SK-N-MC (cell line): ENCODE measurements at regions not wholly inside any gene's neighbourhood (a gene's known extent, or its start where the extent isn't known, plus 50 kb on each side); places are given as distances from the start of the nearest gene placed in this dataset.

ENCODE experiments used
- DNase-seq: peaks from one replicate; pipeline ENCODE4 v3.0.0-alpha.2; 2011; ENCODE audit warnings: low read depth, low spot score
- H3K27ac ChIP-seq: fragments of 200-600 bp; sonication (generic); 2 replicates; pipeline ENCODE4 v1.5.1; 2016; ENCODE audit warnings: mixed run types
- H3K36me3 ChIP-seq: fragments of 200-600 bp; sonication (generic); 2 replicates; pipeline ENCODE4 v1.6.1; 2017; ENCODE audit warnings: antibody characterized with exemption, low read length, mixed read lengths; ENCODE audit not compliant: insufficient read depth
- H3K4me3 ChIP-seq: fragments of 200-600 bp; sonication (generic); 2 replicates; pipeline ENCODE4 v1.5.1; 2016
- H3K9ac ChIP-seq: fragments of 200-600 bp; sonication (generic); 2 replicates; pipeline ENCODE4 v1.8.0; 2017; ENCODE audit warnings: mixed run types, mixed read lengths; ENCODE audit not compliant: insufficient read length
- H3K9me3 ChIP-seq: fragments of 200-600 bp; sonication (generic); 2 replicates; pipeline ENCODE4 v1.6.1; 2017; ENCODE audit warnings: low read depth, mild to moderate bottlenecking, antibody characterized with exemption, low read length, moderate library complexity, mixed read lengths
- EZH2 ChIP-seq: fragments of 200-600 bp; sonication (generic); IDR thresholded peaks from one replicate; pipeline ENCODE4 v1.6.1; 2017; ENCODE audit warnings: antibody characterized with exemption
- FOXP2 ChIP-seq: optimal IDR thresholded peaks from 2 replicates; pipeline ENCODE3; 2011; ENCODE audit warnings: mild to moderate bottlenecking, moderate library complexity; ENCODE audit not compliant: insufficient read depth; ENCODE audit errors: extremely low read length, control extremely low read depth
- POLR2AphosphoS5 ChIP-seq: IDR thresholded peaks from 2 replicates; pipeline ENCODE4 v1.6.1; 2012; ENCODE audit warnings: mild to moderate bottlenecking, low read depth, low read length, borderline replicate concordance

- no peaks in the 10 kb centered on the region for H3K9me3 ChIP-seq
- TF ChIP-seq POLR2AphosphoS5 (no peak), EZH2 (no peak), FOXP2 (no peak)
- no peak overlapping the region for H3K27ac ChIP-seq
- no peak overlapping the region for H3K4me3 ChIP-seq
- no peaks in the 10 kb centered on the region for H3K36me3 ChIP-seq
- H3K9ac ChIP-seq, result no peak overlapping the region
- no peak for DNase-seq
Measured at GRCh38 chr2:40725950-40726349, 274.1 kb upstream of the SLC8A1 start.

- Histone ChIP-seq H3K9ac (no peak overlapping the region), H3K9me3 (no peaks in the 10 kb centered on the region), H3K36me3 (no peaks in the 10 kb centered on the region), H3K4me3 (no peak overlapping the region), H3K27ac (no peak overlapping the region)
- DNase-seq, result no peak
- no peak for TF ChIP-seq FOXP2
- TF ChIP-seq POLR2AphosphoS5, result no peak
- no peak for TF ChIP-seq EZH2
Measured at GRCh38 chr2:40734797-40735196, 282.9 kb upstream of the SLC8A1 start.

- TF ChIP-seq EZH2 (no peak), POLR2AphosphoS5 (no peak), FOXP2 (no peak)
Measured at GRCh38 chr2:40737180-40737579, 285.3 kb upstream of the SLC8A1 start.

GRCh38 chr2:40740419-40740818 is 288.5 kb upstream of the SLC8A1 start:
- Histone ChIP-seq H3K36me3 (no peaks in the 10 kb centered on the region), H3K9ac (no peak overlapping the region), H3K27ac (no peak overlapping the region), H3K4me3 (no peak overlapping the region), H3K9me3 (no peaks in the 10 kb centered on the region)
- DNase-seq, result no peak
- no peak for TF ChIP-seq FOXP2
- no peak for TF ChIP-seq EZH2
- TF ChIP-seq POLR2AphosphoS5, result no peak

More at GRCh38 chr2:40737180-40737579, 285.3 kb upstream of the SLC8A1 start:
- no peak for DNase-seq
- H3K4me3 ChIP-seq, result no peak overlapping the region
- H3K36me3 ChIP-seq, result no peaks in the 10 kb centered on the region
- H3K9me3 ChIP-seq, result no peaks in the 10 kb centered on the region
- no peak overlapping the region for H3K27ac ChIP-seq
- no peak overlapping the region for H3K9ac ChIP-seq

GRCh38 chr2:40741532-40741931 is 289.6 kb upstream of the SLC8A1 start:
- TF ChIP-seq POLR2AphosphoS5, result no peak
- TF ChIP-seq FOXP2, result no peak
- no peak for TF ChIP-seq EZH2
- H3K27ac ChIP-seq, result no peak overlapping the region
- H3K36me3 ChIP-seq, result no peaks in the 10 kb centered on the region
- no peaks in the 10 kb centered on the region for H3K9me3 ChIP-seq
- no peak overlapping the region for H3K9ac ChIP-seq
- H3K4me3 ChIP-seq, result no peak overlapping the region
- DNase-seq, result no peak

- no peak for DNase-seq
- H3K9ac ChIP-seq, result no peak overlapping the region
- no peak for TF ChIP-seq POLR2AphosphoS5
- TF ChIP-seq FOXP2, result no peak
- no peak for TF ChIP-seq EZH2
- no peak overlapping the region for H3K4me3 ChIP-seq
- H3K27ac ChIP-seq, result no peak overlapping the region
- H3K36me3 ChIP-seq, result no peaks in the 10 kb centered on the region
- no peaks in the 10 kb centered on the region for H3K9me3 ChIP-seq
Measured at GRCh38 chr2:40746191-40746590, 294.3 kb upstream of the SLC8A1 start.

GRCh38 chr2:40751981-40752380 is 300.1 kb upstream of the SLC8A1 start:
- DNase-seq, result no peak
- H3K36me3 ChIP-seq, result no peaks in the 10 kb centered on the region
- H3K9ac ChIP-seq, result no peak overlapping the region
- H3K9me3 ChIP-seq, result no peaks in the 10 kb centered on the region
- H3K27ac ChIP-seq, result no peak overlapping the region
- H3K4me3 ChIP-seq, result no peak overlapping the region
- no peak for TF ChIP-seq EZH2
- no peak for TF ChIP-seq FOXP2
- no peak for TF ChIP-seq POLR2AphosphoS5

- no peaks in the 10 kb centered on the region for H3K9me3 ChIP-seq
- H3K27ac ChIP-seq, result no peak overlapping the region
- TF ChIP-seq EZH2 (no peak), POLR2AphosphoS5 (no peak), FOXP2 (no peak)
- no peak overlapping the region for H3K9ac ChIP-seq
- DNase-seq, result no peak
- no peaks in the 10 kb centered on the region for H3K36me3 ChIP-seq
- no peak overlapping the region for H3K4me3 ChIP-seq
Measured at GRCh38 chr2:40752796-40753195, 300.9 kb upstream of the SLC8A1 start.

- no peak overlapping the region for H3K4me3 ChIP-seq
- TF ChIP-seq POLR2AphosphoS5 (no peak), EZH2 (no peak), FOXP2 (no peak)
Measured at GRCh38 chr2:40754912-40755311, 303.0 kb upstream of the SLC8A1 start.

More at GRCh38 chr2:40754912-40755311, 303.0 kb upstream of the SLC8A1 start:
- DNase-seq, result no peak
- H3K36me3 ChIP-seq, result no peaks in the 10 kb centered on the region
- no peak overlapping the region for H3K9ac ChIP-seq
- H3K27ac ChIP-seq, result no peak overlapping the region
- no peaks in the 10 kb centered on the region for H3K9me3 ChIP-seq
